MM.1S (cell line): ENCODE measurements at regions not wholly inside any gene's neighbourhood (a gene's known extent, or its start where the extent isn't known, plus 50 kb on each side); places are given as distances from the start of the nearest gene placed in this dataset.

Experiments used
- DNase-seq: peaks from one replicate; pipeline ENCODE4 v3.0.0-alpha.2; 2015
- H2AFZ ChIP-seq: fragments of 300-600 bp; sonication (generic); 2 replicates; pipeline ENCODE4 v1.6.0; 2016; ENCODE audit warnings: antibody characterized with exemption, low read length
- H3F3A ChIP-seq: fragments of 300-600 bp; sonication (generic); 2 replicates; pipeline ENCODE4 v1.6.1; 2016; ENCODE audit warnings: mild to moderate bottlenecking, antibody characterized with exemption, low read length, moderate library complexity, mixed read lengths; ENCODE audit not compliant: insufficient read depth
- H3K27ac ChIP-seq: fragments of 300-600 bp; sonication (generic); 2 replicates; pipeline ENCODE4 v1.5.1; 2016; ENCODE audit warnings: mild to moderate bottlenecking, low read length
- H3K27me3 ChIP-seq: fragments of 300-600 bp; sonication (generic); replicated peaks from 2 replicates; pipeline ENCODE4 v1.6.0; 2016; ENCODE audit warnings: low read length; ENCODE audit not compliant: insufficient read depth
- H3K36me3 ChIP-seq: fragments of 300-600 bp; sonication (generic); replicated peaks from 2 replicates; pipeline ENCODE4 v1.6.1; 2016; ENCODE audit warnings: mild to moderate bottlenecking, low read length, mixed read lengths; ENCODE audit not compliant: insufficient read depth
- H3K4me1 ChIP-seq: fragments of 300-600 bp; sonication (generic); 2 replicates; pipeline ENCODE4 v1.6.1; 2016; ENCODE audit warnings: low read length, mixed read lengths
- H3K4me2 ChIP-seq: fragments of 300-600 bp; sonication (generic); 2 replicates; pipeline ENCODE4 v1.6.0; 2016; ENCODE audit warnings: low read depth, low read length
- H3K4me3 ChIP-seq: fragments of 300-600 bp; sonication (generic); 2 replicates; pipeline ENCODE4 v1.5.1; 2016; ENCODE audit warnings: low read length, mixed read lengths
- H3K79me2 ChIP-seq: fragments of 300-600 bp; sonication (generic); 2 replicates; pipeline ENCODE4 v1.6.1; 2016; ENCODE audit warnings: mixed run types, low read length, mixed read lengths
- H3K9ac ChIP-seq: fragments of 300-600 bp; sonication (generic); 2 replicates; pipeline ENCODE4 v1.6.1; 2016; ENCODE audit warnings: low read length, mixed read lengths
- H3K9me2 ChIP-seq: fragments of 300-600 bp; sonication (generic); replicated peaks from 2 replicates; pipeline ENCODE4 v1.6.1; 2016; ENCODE audit warnings: mild to moderate bottlenecking, low read length, mixed read lengths; ENCODE audit not compliant: insufficient read depth
- H3K9me3 ChIP-seq: fragments of 300-600 bp; sonication (generic); replicated peaks from 2 replicates; pipeline ENCODE4 v1.6.1; 2016; ENCODE audit warnings: mild to moderate bottlenecking, low read length, mixed read lengths; ENCODE audit not compliant: insufficient read depth
- H4K20me1 ChIP-seq: fragments of 300-600 bp; sonication (generic); 2 replicates; pipeline ENCODE4 v1.6.1; 2016; ENCODE audit warnings: mild to moderate bottlenecking, low read length, moderate library complexity, mixed read lengths; ENCODE audit not compliant: insufficient read depth
- CTCF ChIP-seq: fragments of 300-600 bp; sonication (generic); IDR thresholded peaks from 2 replicates; pipeline ENCODE4 v1.5.1; 2016; ENCODE audit warnings: antibody characterized with exemption, low read length, mixed read lengths
- EZH2 ChIP-seq: fragments of 300-600 bp; sonication (generic); optimal IDR thresholded peaks from 2 replicates; pipeline ENCODE3; 2017; ENCODE audit warnings: low read depth, mild to moderate bottlenecking, antibody characterized with exemption, low read length, mixed read lengths
- EZH2phosphoT487 ChIP-seq: fragments of 300-600 bp; sonication (generic); IDR thresholded peaks from 2 replicates; pipeline ENCODE4 v1.6.1; 2018; ENCODE audit warnings: antibody characterized with exemption, low read length

- Histone ChIP-seq H3K4me3 (no peak overlapping the region), H3K4me1 (no peaks in the 10 kb centered on the region), H3K9ac (no peak overlapping the region), H3K9me2 (no peaks in the 10 kb centered on the region), H3K79me2 (no peaks in the 10 kb centered on the region), H4K20me1 (no peaks in the 10 kb centered on the region), H3K27ac (no peak overlapping the region), H3F3A (no peaks in the 10 kb centered on the region), H2AFZ (no peak overlapping the region), H3K9me3 (no peaks in the 10 kb centered on the region), H3K27me3 (no peaks in the 10 kb centered on the region), H3K4me2 (no peak overlapping the region), H3K36me3 (no peaks in the 10 kb centered on the region)
- DNase-seq: no peak
- no peak for TF ChIP-seq EZH2phosphoT487
- no peak for TF ChIP-seq CTCF
- no peak for TF ChIP-seq EZH2
Observed at GRCh38 chr12:114221136-114221833, 184.7 kb downstream of the TBX5 start.

- no peaks in the 10 kb centered on the region for H3F3A ChIP-seq
- no peaks in the 10 kb centered on the region for H3K9me2 ChIP-seq
- H2AFZ ChIP-seq: no peak overlapping the region
- no peaks in the 10 kb centered on the region for H3K27me3 ChIP-seq
- no peak overlapping the region for H3K4me3 ChIP-seq
- H3K27ac ChIP-seq: no peak overlapping the region
- no peak overlapping the region for H3K4me2 ChIP-seq
- no peak for DNase-seq
- H4K20me1 ChIP-seq: no peaks in the 10 kb centered on the region
- no peaks in the 10 kb centered on the region for H3K9me3 ChIP-seq
- no peaks in the 10 kb centered on the region for H3K36me3 ChIP-seq
- no peak overlapping the region for H3K9ac ChIP-seq
- no peaks in the 10 kb centered on the region for H3K4me1 ChIP-seq
- no peak for TF ChIP-seq CTCF
- no peak for TF ChIP-seq EZH2
- TF ChIP-seq EZH2phosphoT487: no peak
- no peaks in the 10 kb centered on the region for H3K79me2 ChIP-seq
Observed at GRCh38 chr12:114220311-114220710, 185.6 kb downstream of the TBX5 start.

GRCh38 chr12:114218136-114218535, 187.8 kb downstream of the TBX5 start:
- TF ChIP-seq EZH2phosphoT487 (no peak), EZH2 (no peak), CTCF (no peak)
- no peak overlapping the region for H3K9ac ChIP-seq
- no peaks in the 10 kb centered on the region for H3K9me3 ChIP-seq
- H3K4me2 ChIP-seq: no peak overlapping the region
- H3F3A ChIP-seq: no peaks in the 10 kb centered on the region
- no peak for DNase-seq
- H3K27me3 ChIP-seq: no peaks in the 10 kb centered on the region
- H3K79me2 ChIP-seq: no peaks in the 10 kb centered on the region
- H2AFZ ChIP-seq: no peak overlapping the region
- H3K36me3 ChIP-seq: no peaks in the 10 kb centered on the region
- no peak overlapping the region for H3K4me3 ChIP-seq
- no peaks in the 10 kb centered on the region for H3K9me2 ChIP-seq
- no peaks in the 10 kb centered on the region for H4K20me1 ChIP-seq
- H3K27ac ChIP-seq: no peak overlapping the region
- no peaks in the 10 kb centered on the region for H3K4me1 ChIP-seq
